ENCODE measurements at regions not wholly inside any gene's neighbourhood (a gene's known extent, or its start where the extent isn't known, plus 50 kb on each side); places are given as distances from the start of the nearest gene placed in this dataset.
"Not testable (repeated sequence)": the region's sequence is repeated elsewhere in the genome, so short reads cannot be mapped to it uniquely, and the experiment has no call there.

- DNase-seq = no peak
Observed at GRCh38 chr1:157407917-157408525, 144.3 kb downstream of the FCRL5 start.

- DNase-seq = no peak
Observed at GRCh38 chr1:157407367-157407766, 144.9 kb downstream of the FCRL5 start.

GRCh38 chr1:157405662-157406061 is 146.7 kb downstream of the FCRL5 start:
- no peak for DNase-seq

- DNase-seq = no peak
Observed at GRCh38 chr1:157404614-157405013, 147.7 kb downstream of the FCRL5 start.

GRCh38 chr1:157404063-157404501 is 148.2 kb downstream of the FCRL5 start:
- no peak for DNase-seq

- DNase-seq = no peak
Observed at GRCh38 chr1:157403608-157404007, 148.7 kb downstream of the FCRL5 start.

GRCh38 chr1:157403203-157403602 is 149.1 kb downstream of the FCRL5 start:
- DNase-seq = no peak

- no peak for DNase-seq
Observed at GRCh38 chr1:157400766-157401165, 151.5 kb downstream of the FCRL5 start.

- DNase-seq = no peak
Observed at GRCh38 chr1:157399984-157400382, 152.3 kb downstream of the FCRL5 start.

- no peak for DNase-seq
Observed at GRCh38 chr1:157399343-157399983, 152.9 kb downstream of the FCRL5 start.

- DNase-seq = no peak
Observed at GRCh38 chr1:157390651-157391050, 161.7 kb downstream of the FCRL5 start.

GRCh38 chr1:157388057-157388456 is 164.3 kb downstream of the FCRL5 start:
- DNase-seq = no peak

GRCh38 chr1:157384258-157384657 is 168.1 kb downstream of the FCRL5 start:
- no peak for DNase-seq

GRCh38 chr1:157382351-157382750 is 170.0 kb downstream of the FCRL5 start:
- DNase-seq = no peak

- peak in 1 of 5 experiments; percentile 5 for DNase-seq
Observed at GRCh38 chr1:157380523-157380922, 171.8 kb downstream of the FCRL5 start.

- peak in 1 of 5 experiments; percentile 11 for DNase-seq
Observed at GRCh38 chr1:157377280-157377713, 175.0 kb downstream of the FCRL5 start.

GRCh38 chr1:157376681-157377080 is 175.6 kb downstream of the FCRL5 start:
- DNase-seq = no peak

- DNase-seq = not testable (repeated sequence)
Observed at GRCh38 chr1:157372311-157372710, 180.0 kb downstream of the FCRL5 start.

GRCh38 chr1:157371826-157372225 is 180.5 kb downstream of the FCRL5 start:
- no peak for DNase-seq

- no peak for DNase-seq
Observed at GRCh38 chr1:157371221-157371620, 181.1 kb downstream of the FCRL5 start.

- no peak for DNase-seq
Observed at GRCh38 chr1:157370698-157371097, 181.6 kb downstream of the FCRL5 start.

- peak in 1 of 5 experiments; percentile 47 for DNase-seq
Observed at GRCh38 chr1:157369808-157370521, 182.3 kb downstream of the FCRL5 start.

GRCh38 chr1:157368941-157369340 is 183.4 kb downstream of the FCRL5 start:
- DNase-seq = not testable (repeated sequence)

GRCh38 chr1:157368363-157368762 is 184.0 kb downstream of the FCRL5 start:
- no peak for DNase-seq

Measured in T-helper 2 cell (primary cell).